NB4 (cell line): ENCODE measurements at regions not wholly inside any gene's neighbourhood (a gene's known extent, or its start where the extent isn't known, plus 50 kb on each side); places are given as distances from the start of the nearest gene placed in this dataset.

ENCODE experiments used
- DNase-seq: peaks from one replicate; pipeline ENCODE4 v3.0.0; 2010; ENCODE audit warnings: low read depth
- H3K4me3 ChIP-seq: one replicate; pipeline ENCODE4 v1.5.1; 2011; ENCODE audit warnings: mild to moderate bottlenecking, low read depth, low read length, moderate library complexity
- MYC ChIP-seq: IDR thresholded peaks from 2 replicates; pipeline ENCODE4 v1.6.1; 2011; ENCODE audit warnings: low read depth, low read length
- POLR2A ChIP-seq: IDR thresholded peaks from 2 replicates; pipeline ENCODE4 v1.6.1; 2011; ENCODE audit warnings: mild to moderate bottlenecking; ENCODE audit not compliant: insufficient read length; ENCODE audit errors: extremely low read depth
- TF ChIP-seq, protein P1 (sequence below): IDR thresholded peaks from 2 replicates; pipeline ENCODE4 v1.6.1; 2011; ENCODE audit warnings: low read depth, low read length
- TF ChIP-seq, protein P2 (sequence below): IDR thresholded peaks from one replicate; pipeline ENCODE4 v1.5.1; 2012; ENCODE audit warnings: low read depth, low read length

DNA sequence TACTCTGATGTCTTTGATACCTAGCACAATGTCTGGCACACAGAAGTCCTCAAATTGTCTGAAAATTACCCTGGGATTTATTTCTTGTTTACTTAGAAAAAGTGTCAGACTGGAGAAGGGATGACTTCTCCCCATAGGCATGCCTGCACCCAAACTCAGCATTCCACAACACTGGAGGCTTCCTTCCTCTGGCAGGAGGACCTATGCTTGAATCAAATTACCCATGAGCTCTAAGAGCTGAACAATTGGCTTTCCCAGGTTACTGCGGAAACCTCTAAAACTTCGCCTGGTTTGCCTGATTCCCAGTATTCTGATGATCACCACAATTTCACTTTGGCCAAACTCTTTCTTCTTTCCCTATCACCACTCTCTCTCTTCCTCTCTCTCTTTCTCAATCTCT lies 217.4 kb downstream of the DIPK2A start:
- no peak overlapping the region for H3K4me3 ChIP-seq
- DNase-seq = no peak
- TF ChIP-seq POLR2A (no peak), MYC (no peak)
- TF ChIP-seq, protein P1, sequence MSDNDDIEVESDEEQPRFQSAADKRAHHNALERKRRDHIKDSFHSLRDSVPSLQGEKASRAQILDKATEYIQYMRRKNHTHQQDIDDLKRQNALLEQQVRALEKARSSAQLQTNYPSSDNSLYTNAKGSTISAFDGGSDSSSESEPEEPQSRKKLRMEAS = no peak
- TF ChIP-seq, protein P2, sequence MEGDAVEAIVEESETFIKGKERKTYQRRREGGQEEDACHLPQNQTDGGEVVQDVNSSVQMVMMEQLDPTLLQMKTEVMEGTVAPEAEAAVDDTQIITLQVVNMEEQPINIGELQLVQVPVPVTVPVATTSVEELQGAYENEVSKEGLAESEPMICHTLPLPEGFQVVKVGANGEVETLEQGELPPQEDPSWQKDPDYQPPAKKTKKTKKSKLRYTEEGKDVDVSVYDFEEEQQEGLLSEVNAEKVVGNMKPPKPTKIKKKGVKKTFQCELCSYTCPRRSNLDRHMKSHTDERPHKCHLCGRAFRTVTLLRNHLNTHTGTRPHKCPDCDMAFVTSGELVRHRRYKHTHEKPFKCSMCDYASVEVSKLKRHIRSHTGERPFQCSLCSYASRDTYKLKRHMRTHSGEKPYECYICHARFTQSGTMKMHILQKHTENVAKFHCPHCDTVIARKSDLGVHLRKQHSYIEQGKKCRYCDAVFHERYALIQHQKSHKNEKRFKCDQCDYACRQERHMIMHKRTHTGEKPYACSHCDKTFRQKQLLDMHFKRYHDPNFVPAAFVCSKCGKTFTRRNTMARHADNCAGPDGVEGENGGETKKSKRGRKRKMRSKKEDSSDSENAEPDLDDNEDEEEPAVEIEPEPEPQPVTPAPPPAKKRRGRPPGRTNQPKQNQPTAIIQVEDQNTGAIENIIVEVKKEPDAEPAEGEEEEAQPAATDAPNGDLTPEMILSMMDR = no peak

DNA sequence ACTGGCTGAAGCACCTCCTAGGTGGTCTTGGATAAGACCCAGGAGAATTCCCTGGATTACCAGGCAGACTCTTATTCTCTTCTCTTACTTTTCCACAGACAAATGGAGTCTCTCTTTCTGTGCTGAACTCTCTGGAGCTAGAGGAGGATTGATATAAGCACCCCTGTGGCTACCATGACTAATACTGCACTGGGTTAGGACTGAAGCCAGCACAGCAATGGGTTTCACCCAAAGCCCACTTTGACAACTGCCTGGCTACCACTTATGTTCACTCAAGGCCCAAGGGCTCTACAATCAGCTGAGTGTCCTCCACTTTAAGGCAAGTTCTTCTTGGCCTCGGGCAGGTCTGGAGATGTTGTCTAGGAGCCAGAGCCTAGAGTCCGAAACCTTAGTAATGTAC lies 225.5 kb downstream of the DIPK2A start:
- TF ChIP-seq POLR2A = no peak
- TF ChIP-seq, protein P1 = no peak
- TF ChIP-seq, protein P2 = no peak
- TF ChIP-seq MYC = no peak
- DNase-seq = no peak
- H3K4me3 ChIP-seq = no peak overlapping the region

DNA sequence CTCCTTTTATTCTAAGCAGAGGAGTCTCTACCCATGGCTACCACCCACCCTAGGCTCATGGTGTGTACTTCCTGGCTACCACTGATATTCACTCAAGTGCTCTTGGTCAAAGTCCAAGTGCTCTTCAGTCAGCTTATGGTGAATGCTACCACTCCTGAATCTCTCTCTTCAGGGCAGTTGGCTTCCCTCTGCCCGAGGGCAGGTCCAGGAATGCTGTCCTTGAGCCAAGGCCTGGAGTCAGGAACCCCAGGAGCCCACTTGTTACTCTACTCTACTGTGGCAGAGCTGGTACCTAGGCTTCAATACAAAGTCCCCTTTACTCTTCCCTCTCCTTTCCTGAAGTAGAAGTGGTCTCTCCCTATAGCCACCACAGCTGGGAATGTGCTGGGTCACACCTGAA lies 226.0 kb downstream of the DIPK2A start:
- TF ChIP-seq, protein P1 = no peak
- TF ChIP-seq, protein P2 = no peak
- no peak for TF ChIP-seq POLR2A
- TF ChIP-seq MYC = no peak

DNA sequence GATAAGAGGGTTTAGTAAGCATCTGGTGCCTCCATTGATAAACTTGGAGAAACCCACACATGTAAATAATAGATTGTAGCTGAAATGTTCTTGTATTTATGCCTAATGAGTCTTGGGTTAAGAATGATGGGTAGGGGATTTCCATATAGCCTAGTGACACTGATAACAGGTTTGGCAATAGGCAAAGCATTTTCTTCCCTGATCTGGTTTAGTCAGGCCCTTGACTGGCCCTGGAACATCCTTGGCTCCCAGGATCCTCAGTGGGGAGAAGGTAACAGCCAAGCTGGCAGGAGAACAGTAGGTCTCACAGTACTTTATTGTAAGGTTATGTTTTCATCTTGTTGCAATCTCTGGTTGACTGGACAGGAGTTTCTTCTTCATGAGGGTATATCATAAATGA lies 228.4 kb downstream of the DIPK2A start:
- H3K4me3 ChIP-seq = no peak overlapping the region
- TF ChIP-seq POLR2A (no peak), MYC (no peak)
- TF ChIP-seq, protein P2 = no peak
- TF ChIP-seq, protein P1 = no peak
- no peak for DNase-seq

More for the DNA sequence above, 226.0 kb downstream of the DIPK2A start:
- DNase-seq = no peak
- H3K4me3 ChIP-seq = no peak overlapping the region

DNA sequence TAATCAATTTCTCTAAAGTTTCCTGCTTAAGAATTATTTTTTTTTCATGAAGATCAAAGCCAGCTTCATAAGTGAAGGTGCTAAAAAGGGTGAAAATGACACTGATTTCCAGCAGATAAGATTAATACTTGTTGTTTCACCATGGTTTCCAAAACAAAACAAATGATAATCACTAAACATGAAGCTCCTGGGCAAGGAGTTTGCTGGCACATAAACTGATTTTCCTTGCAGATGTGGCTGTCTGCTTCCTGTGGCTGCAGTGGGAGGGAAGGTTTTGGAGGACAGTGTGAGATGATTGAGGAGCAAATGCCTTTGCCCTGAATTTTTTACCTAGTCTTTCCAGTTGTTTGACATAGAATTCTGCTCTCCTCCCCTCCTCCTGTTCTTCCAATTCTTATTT lies 228.8 kb downstream of the DIPK2A start:
- TF ChIP-seq POLR2A = no peak
- no peak for TF ChIP-seq MYC
- TF ChIP-seq, protein P1 = no peak
- TF ChIP-seq, protein P2 = no peak
- DNase-seq = no peak
- no peak overlapping the region for H3K4me3 ChIP-seq

DNA sequence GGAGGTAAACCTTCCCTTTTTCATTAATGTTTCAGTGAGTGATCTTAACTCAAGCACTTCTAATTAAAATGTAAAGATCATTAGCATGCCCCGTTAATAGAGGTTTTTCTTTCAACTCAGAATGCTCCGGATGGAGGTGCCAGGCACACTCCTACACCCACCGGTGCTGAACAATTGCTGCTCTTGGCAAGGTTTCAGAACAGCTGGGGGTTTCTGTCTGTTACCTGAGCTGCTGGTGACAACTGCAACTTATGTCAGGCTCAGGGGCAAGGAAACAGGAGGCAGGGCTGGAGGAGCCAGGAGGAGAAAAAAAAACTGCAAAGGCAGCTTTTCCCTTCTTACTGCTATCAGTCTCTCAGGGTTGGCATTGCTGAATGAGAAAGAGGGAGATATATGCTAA lies 250.1 kb downstream of the DIPK2A start:
- H3K4me3 ChIP-seq = no peak overlapping the region
- no peak for DNase-seq
- TF ChIP-seq, protein P2 = no peak
- TF ChIP-seq MYC = no peak
- TF ChIP-seq, protein P1 = no peak
- no peak for TF ChIP-seq POLR2A
